DND-41 (cell line): ENCODE measurements at regions not wholly inside any gene's neighbourhood (a gene's known extent, or its start where the extent isn't known, plus 50 kb on each side); places are given as distances from the start of the nearest gene placed in this dataset.

ENCODE experiments used
- ATAC-seq: fragments of 200-7000 bp; cut with Tn5 transposase; 3 replicates; pipeline ENCODE4 v1.9.1; 2021; ENCODE audit warnings: low read depth; ENCODE audit not compliant: insufficient read depth
- DNase-seq: peaks from one replicate; pipeline ENCODE4 v3.0.0-alpha.2; 2020
- H2AFZ ChIP-seq: 2 replicates; pipeline ENCODE4 v1.6.0; 2012; ENCODE audit warnings: low read depth, low read length
- H3K27ac ChIP-seq: 2 replicates; pipeline ENCODE4 v1.5.1; 2012; ENCODE audit warnings: low read length, inconsistent platforms
- H3K27me3 ChIP-seq: fragments of 200-600 bp; sonication (generic); 2 replicates; pipeline ENCODE4 v1.6.0; 2012; ENCODE audit warnings: low read length, mild to moderate bottlenecking, inconsistent platforms; ENCODE audit not compliant: insufficient read depth, poor library complexity
- H3K36me3 ChIP-seq: 2 replicates; pipeline ENCODE4 v1.5.1; 2012; ENCODE audit warnings: low read length, inconsistent platforms; ENCODE audit not compliant: insufficient read depth
- H3K4me1 ChIP-seq: 2 replicates; pipeline ENCODE4 v1.5.1; 2012; ENCODE audit warnings: mild to moderate bottlenecking, low read length; ENCODE audit not compliant: insufficient read depth
- H3K4me2 ChIP-seq: 2 replicates; pipeline ENCODE4 v1.6.0; 2012; ENCODE audit warnings: mild to moderate bottlenecking, moderate library complexity, low read length, inconsistent platforms; ENCODE audit not compliant: insufficient read depth
- H3K4me3 ChIP-seq, 2 experiments: fragments of 200-600 bp in 1 of 2; shearing (Covaris generic) in 1 of 2; 2 replicates each; pipeline ENCODE4 v1.5.1; 2012 to 2016; ENCODE audit warnings: inconsistent platforms in 2 of 2, low read length in 2 of 2, mild to moderate bottlenecking in 2 of 2, low read depth in 1 of 2, moderate library complexity in 1 of 2
- H3K79me2 ChIP-seq: 2 replicates; pipeline ENCODE4 v1.6.0; 2012; ENCODE audit warnings: low read length, inconsistent platforms; ENCODE audit not compliant: insufficient read depth
- H3K9ac ChIP-seq: 2 replicates; pipeline ENCODE4 v1.6.0; 2012; ENCODE audit warnings: low read depth, mild to moderate bottlenecking, inconsistent platforms, low read length, moderate library complexity
- H3K9me3 ChIP-seq: 2 replicates; pipeline ENCODE4 v1.5.1; 2012; ENCODE audit warnings: low read length, moderate library complexity, mild to moderate bottlenecking, inconsistent platforms; ENCODE audit not compliant: insufficient read depth, severe bottlenecking
- H4K20me1 ChIP-seq: 2 replicates; pipeline ENCODE4 v1.6.0; 2012; ENCODE audit warnings: low read length; ENCODE audit not compliant: insufficient read depth
- EZH2 ChIP-seq: IDR thresholded peaks from 3 replicates; pipeline ENCODE4 v1.6.1; 2012; ENCODE audit warnings: borderline replicate concordance, low read depth, mild to moderate bottlenecking, moderate library complexity, low read length, inconsistent platforms; ENCODE audit not compliant: severe bottlenecking
- TF ChIP-seq, protein P1 (sequence below): IDR thresholded peaks from 2 replicates; pipeline ENCODE4 v1.5.1; 2012; ENCODE audit warnings: borderline replicate concordance, low read length, moderate library complexity, mild to moderate bottlenecking; ENCODE audit not compliant: poor library complexity, severe bottlenecking; ENCODE audit errors: extremely low read depth

DNA sequence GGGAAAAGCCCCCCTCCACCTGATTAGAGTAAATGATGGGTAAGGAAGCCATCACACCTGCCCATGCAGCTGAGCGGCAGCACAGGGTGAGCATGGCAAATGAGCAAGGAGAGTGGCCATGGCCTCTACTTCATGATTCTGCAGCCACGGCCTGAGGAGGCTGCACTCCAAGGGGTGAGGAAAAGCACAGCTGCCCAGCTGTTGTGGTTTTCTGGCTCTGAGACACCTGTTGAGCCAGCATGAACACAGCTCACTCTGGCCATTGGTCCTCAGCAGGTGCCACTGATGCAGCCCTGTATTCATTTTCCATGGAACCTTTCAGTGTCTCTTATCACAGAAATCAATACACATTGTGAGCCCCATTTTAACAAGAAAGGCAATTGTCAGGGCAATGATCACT lies 707.2 kb downstream of the AACS start:
- Histone ChIP-seq H4K20me1 (no peaks in the 10 kb centered on the region), H3K27ac (no peak overlapping the region), H2AFZ (no peak overlapping the region), H3K9me3 (no peaks in the 10 kb centered on the region), H3K9ac (no peak overlapping the region), H3K4me2 (no peak overlapping the region), H3K4me1 (no peaks in the 10 kb centered on the region), H3K4me3 (no peak overlapping the region), H3K27me3 (no peaks in the 10 kb centered on the region), H3K79me2 (no peaks in the 10 kb centered on the region), H3K36me3 (no peaks in the 10 kb centered on the region)
- DNase-seq (no peak), ATAC-seq (no peak)
- TF ChIP-seq EZH2 = no peak
- TF ChIP-seq, protein P1, sequence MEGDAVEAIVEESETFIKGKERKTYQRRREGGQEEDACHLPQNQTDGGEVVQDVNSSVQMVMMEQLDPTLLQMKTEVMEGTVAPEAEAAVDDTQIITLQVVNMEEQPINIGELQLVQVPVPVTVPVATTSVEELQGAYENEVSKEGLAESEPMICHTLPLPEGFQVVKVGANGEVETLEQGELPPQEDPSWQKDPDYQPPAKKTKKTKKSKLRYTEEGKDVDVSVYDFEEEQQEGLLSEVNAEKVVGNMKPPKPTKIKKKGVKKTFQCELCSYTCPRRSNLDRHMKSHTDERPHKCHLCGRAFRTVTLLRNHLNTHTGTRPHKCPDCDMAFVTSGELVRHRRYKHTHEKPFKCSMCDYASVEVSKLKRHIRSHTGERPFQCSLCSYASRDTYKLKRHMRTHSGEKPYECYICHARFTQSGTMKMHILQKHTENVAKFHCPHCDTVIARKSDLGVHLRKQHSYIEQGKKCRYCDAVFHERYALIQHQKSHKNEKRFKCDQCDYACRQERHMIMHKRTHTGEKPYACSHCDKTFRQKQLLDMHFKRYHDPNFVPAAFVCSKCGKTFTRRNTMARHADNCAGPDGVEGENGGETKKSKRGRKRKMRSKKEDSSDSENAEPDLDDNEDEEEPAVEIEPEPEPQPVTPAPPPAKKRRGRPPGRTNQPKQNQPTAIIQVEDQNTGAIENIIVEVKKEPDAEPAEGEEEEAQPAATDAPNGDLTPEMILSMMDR = no peak

GRCh38 chr12:125773033-125773640 lies 707.9 kb downstream of the AACS start:
- Histone ChIP-seq H3K4me1 (no peaks in the 10 kb centered on the region), H3K27ac (no peak overlapping the region), H4K20me1 (no peaks in the 10 kb centered on the region), H3K36me3 (no peaks in the 10 kb centered on the region), H3K79me2 (no peaks in the 10 kb centered on the region), H3K9ac (no peak overlapping the region), H2AFZ (no peak overlapping the region), H3K9me3 (no peaks in the 10 kb centered on the region), H3K27me3 (no peaks in the 10 kb centered on the region), H3K4me3 (no peak overlapping the region), H3K4me2 (no peak overlapping the region)
- DNase-seq (peak; percentile 44), ATAC-seq (peak; percentile 60; the same call in 1 of the 3 replicates)
- TF ChIP-seq, protein P1 = peak; percentile 72
- TF ChIP-seq EZH2 = no peak

DNA sequence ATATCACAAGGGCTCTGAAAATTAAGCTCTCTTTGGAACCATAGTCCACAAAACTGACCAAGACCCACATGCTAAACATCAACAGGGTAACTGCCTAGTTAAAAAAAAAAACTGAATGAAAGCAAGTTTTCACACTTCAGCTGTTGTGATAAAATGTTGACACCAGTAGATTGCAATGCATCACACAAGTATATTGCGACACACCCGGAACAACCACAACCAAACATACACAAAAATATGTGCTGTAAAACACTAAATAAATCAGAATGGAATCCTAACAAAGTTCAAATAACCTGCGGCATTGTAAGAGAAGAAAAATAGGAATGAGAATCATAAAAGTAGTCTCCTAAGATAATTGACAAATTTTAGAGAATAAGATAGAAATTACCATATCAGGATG lies 710.3 kb downstream of the AACS start:
- no peak for ATAC-seq
- no peak overlapping the region for H3K4me3 ChIP-seq
- no peak for TF ChIP-seq EZH2
- TF ChIP-seq, protein P1 = no peak
- no peaks in the 10 kb centered on the region for H3K36me3 ChIP-seq
- H3K9ac ChIP-seq = no peak overlapping the region
- H3K4me1 ChIP-seq = no peaks in the 10 kb centered on the region
- no peak overlapping the region for H3K4me2 ChIP-seq
- H3K27ac ChIP-seq = no peak overlapping the region
- H4K20me1 ChIP-seq = no peaks in the 10 kb centered on the region
- H3K27me3 ChIP-seq = no peaks in the 10 kb centered on the region
- no peak for DNase-seq
- no peak overlapping the region for H2AFZ ChIP-seq
- H3K9me3 ChIP-seq = no peaks in the 10 kb centered on the region
- no peaks in the 10 kb centered on the region for H3K79me2 ChIP-seq
